OCI-LY3 (cell line): ENCODE measurements at regions not wholly inside any gene's neighbourhood (a gene's known extent, or its start where the extent isn't known, plus 50 kb on each side); places are given as distances from the start of the nearest gene placed in this dataset.

Source experiments
- H2AFZ ChIP-seq: fragments of 200-600, 300-600 bp; shearing (Covaris generic); 2 replicates; pipeline ENCODE4 v1.6.0; 2014; ENCODE audit warnings: antibody characterized with exemption, low read depth, low read length
- H3K27ac ChIP-seq: fragments of 200-600, 300-600 bp; sonication (generic); 2 replicates; pipeline ENCODE4 v1.5.1; 2014; ENCODE audit warnings: mild to moderate bottlenecking, low read length, moderate library complexity, mixed read lengths
- H3K27me3 ChIP-seq: fragments of 200-600, 300-600 bp; sonication (generic); 2 replicates; pipeline ENCODE4 v1.6.1; 2014; ENCODE audit warnings: low read depth, low read length, mixed read lengths
- H3K36me3 ChIP-seq: fragments of 200-600, 300-600 bp; sonication (generic); replicated peaks from 2 replicates; pipeline ENCODE3; 2014; ENCODE audit warnings: low read depth, low read length, mixed read lengths
- H3K4me1 ChIP-seq: fragments of 300-600, 200-600 bp; sonication (generic); 2 replicates; pipeline ENCODE4 v1.6.1; 2014; ENCODE audit warnings: low read length, mixed read lengths
- H3K4me2 ChIP-seq: fragments of 200-600, 300-600 bp; sonication (generic); 2 replicates; pipeline ENCODE4 v1.6.1; 2014; ENCODE audit warnings: low read length, mixed read lengths
- H3K4me3 ChIP-seq: fragments of 300-600, 200-600 bp; sonication (generic); 2 replicates; pipeline ENCODE4 v1.5.1; 2014; ENCODE audit warnings: antibody characterized with exemption, mild to moderate bottlenecking, low read length, moderate library complexity
- H3K79me2 ChIP-seq: fragments of 300-600, 200-600 bp; shearing (Covaris generic); 2 replicates; pipeline ENCODE4 v1.6.1; 2014; ENCODE audit warnings: mild to moderate bottlenecking, low read length, mixed read lengths
- H3K9ac ChIP-seq: fragments of 300-600, 200-600 bp; shearing (Covaris generic); 2 replicates; pipeline ENCODE4 v1.6.0; 2014; ENCODE audit warnings: mild to moderate bottlenecking, low read length, moderate library complexity
- H3K9me3 ChIP-seq: fragments of 200-600, 300-600 bp; shearing (Covaris generic); 2 replicates; pipeline ENCODE4 v1.6.1; 2014; ENCODE audit warnings: low read length, mixed read lengths; ENCODE audit not compliant: insufficient read depth
- H4K20me1 ChIP-seq: fragments of 200-600, 300-600 bp; sonication (generic); 2 replicates; pipeline ENCODE4 v1.6.1; 2016; ENCODE audit warnings: low read length, mixed read lengths; ENCODE audit not compliant: insufficient read depth
- EZH2phosphoT487 ChIP-seq: fragments of 200-600 bp; shearing (Covaris generic); IDR thresholded peaks from 2 replicates; pipeline ENCODE4 v1.6.1; 2018; ENCODE audit warnings: antibody characterized with exemption, mixed run types, low read depth
- TF ChIP-seq, protein P1 (sequence below): fragments of 200-600, 300-600 bp; sonication (generic); IDR thresholded peaks from 2 replicates; pipeline ENCODE4 v1.5.1; 2014; ENCODE audit warnings: antibody characterized with exemption, low read length, low read depth

DNA sequence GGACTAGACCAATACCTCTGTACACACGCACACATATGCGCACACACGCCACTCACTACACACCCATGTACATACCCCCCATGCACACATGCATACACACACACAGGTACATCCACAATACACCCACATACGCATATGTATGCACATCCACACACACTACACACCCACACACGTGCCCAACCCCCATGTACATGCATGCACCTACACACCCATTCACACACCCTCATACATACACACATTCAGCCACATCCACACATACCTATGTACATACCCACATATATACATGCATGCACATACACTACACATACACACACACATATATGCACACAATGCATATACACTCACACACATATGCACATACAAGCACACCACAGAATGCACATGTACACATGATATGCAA lies 107.1 kb downstream of the GADD45G start:
- Histone ChIP-seq H3K36me3 (no peaks in the 10 kb centered on the region), H3K4me1 (peaks cover 9% of the 10 kb centered on the region), H3K27ac (no peak overlapping the region), H3K9ac (no peak overlapping the region), H3K4me2 (no peak overlapping the region), H4K20me1 (no peaks in the 10 kb centered on the region), H3K9me3 (no peaks in the 10 kb centered on the region), H3K27me3 (no peaks in the 10 kb centered on the region), H3K4me3 (no peak overlapping the region), H2AFZ (no peak overlapping the region), H3K79me2 (no peaks in the 10 kb centered on the region)
- no peak for TF ChIP-seq EZH2phosphoT487
- TF ChIP-seq, protein P1, sequence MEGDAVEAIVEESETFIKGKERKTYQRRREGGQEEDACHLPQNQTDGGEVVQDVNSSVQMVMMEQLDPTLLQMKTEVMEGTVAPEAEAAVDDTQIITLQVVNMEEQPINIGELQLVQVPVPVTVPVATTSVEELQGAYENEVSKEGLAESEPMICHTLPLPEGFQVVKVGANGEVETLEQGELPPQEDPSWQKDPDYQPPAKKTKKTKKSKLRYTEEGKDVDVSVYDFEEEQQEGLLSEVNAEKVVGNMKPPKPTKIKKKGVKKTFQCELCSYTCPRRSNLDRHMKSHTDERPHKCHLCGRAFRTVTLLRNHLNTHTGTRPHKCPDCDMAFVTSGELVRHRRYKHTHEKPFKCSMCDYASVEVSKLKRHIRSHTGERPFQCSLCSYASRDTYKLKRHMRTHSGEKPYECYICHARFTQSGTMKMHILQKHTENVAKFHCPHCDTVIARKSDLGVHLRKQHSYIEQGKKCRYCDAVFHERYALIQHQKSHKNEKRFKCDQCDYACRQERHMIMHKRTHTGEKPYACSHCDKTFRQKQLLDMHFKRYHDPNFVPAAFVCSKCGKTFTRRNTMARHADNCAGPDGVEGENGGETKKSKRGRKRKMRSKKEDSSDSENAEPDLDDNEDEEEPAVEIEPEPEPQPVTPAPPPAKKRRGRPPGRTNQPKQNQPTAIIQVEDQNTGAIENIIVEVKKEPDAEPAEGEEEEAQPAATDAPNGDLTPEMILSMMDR, result no peak

DNA sequence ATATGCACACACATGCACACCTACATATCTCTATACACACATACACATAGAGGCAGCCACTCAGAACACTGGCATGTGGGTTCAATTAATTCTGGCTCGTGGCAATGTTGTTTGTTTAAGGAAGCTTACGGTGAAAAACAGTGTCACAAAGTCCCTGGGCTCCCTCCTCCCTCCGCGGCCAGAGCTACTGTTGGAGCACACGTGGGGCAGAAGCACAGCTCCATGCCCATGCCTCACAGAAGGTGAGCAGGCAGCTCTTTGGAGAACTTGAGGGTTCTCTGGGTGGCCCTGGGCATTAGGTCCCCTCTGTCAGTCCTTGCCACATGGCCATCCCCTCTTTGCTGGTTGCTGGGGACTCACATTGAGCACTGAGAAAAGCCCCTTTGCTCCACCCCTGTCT lies 107.5 kb downstream of the GADD45G start:
- no peak overlapping the region for H3K9ac ChIP-seq
- no peak overlapping the region for H3K27ac ChIP-seq
- H3K79me2 ChIP-seq, result no peaks in the 10 kb centered on the region
- no peak overlapping the region for H3K4me2 ChIP-seq
- no peaks in the 10 kb centered on the region for H3K36me3 ChIP-seq
- peaks cover 7% of the 10 kb centered on the region for H3K4me1 ChIP-seq
- no peaks in the 10 kb centered on the region for H3K27me3 ChIP-seq
- no peak for TF ChIP-seq EZH2phosphoT487
- TF ChIP-seq, protein P1, result no peak
- H3K4me3 ChIP-seq, result no peak overlapping the region
- H3K9me3 ChIP-seq, result no peaks in the 10 kb centered on the region
- no peak overlapping the region for H2AFZ ChIP-seq
- H4K20me1 ChIP-seq, result no peaks in the 10 kb centered on the region

DNA sequence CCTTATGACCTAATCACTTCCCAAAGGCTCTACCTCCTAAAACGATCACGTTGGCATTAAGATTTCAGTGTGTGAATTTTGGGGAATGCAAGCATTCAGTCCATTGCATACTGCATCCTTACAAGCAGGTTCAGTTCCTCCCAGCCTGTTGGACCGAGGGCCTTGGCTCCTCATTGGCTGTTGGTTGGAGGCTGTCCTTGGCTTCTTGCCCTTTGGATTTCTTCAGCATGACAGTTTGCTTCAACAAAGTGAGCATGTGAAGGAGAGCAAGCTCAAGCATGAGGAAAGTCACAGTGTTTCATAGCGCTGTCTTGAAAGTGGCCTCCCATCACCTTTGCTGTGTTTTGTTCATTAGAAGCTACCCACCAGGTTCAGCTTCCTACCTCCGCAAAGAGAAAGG lies 109.5 kb downstream of the GADD45G start:
- Histone ChIP-seq H3K79me2 (no peaks in the 10 kb centered on the region), H3K9ac (no peak overlapping the region), H3K27me3 (no peaks in the 10 kb centered on the region; the same call in 1 of the 2 replicates), H3K9me3 (no peaks in the 10 kb centered on the region), H4K20me1 (no peaks in the 10 kb centered on the region), H3K4me1 (peaks cover 7% of the 10 kb centered on the region), H2AFZ (no peak overlapping the region), H3K27ac (no peak overlapping the region), H3K4me3 (no peak overlapping the region), H3K4me2 (no peak overlapping the region), H3K36me3 (no peaks in the 10 kb centered on the region)
- TF ChIP-seq, protein P1, result no peak
- no peak for TF ChIP-seq EZH2phosphoT487

DNA sequence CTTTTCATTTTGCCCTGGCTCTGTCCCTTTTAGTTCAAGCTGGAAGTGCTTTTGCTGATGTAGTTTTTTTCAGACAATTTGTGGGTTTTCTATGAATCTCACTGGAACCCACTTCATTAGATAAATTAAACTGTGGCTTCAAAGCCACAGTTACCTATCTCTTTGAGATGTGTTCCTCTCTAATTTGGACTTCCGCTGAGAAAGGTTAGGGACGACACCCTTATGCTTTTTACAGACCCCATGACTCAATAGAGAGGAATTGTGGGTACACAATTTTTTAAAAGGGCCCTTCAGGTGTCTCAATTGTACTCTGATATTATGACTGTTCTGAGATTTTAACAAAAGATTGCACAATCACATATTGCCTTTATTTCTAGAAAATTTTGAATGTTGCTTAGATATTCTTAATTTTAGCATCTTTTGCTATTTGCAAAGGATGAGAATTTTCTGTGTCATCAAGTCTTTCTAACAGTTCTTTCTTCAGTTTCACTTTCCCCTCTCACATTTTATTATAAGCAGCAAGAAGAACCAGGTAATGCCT lies 110.6 kb downstream of the GADD45G start:
- no peak overlapping the region for H2AFZ ChIP-seq
- no peak overlapping the region for H3K9ac ChIP-seq
- peaks cover 7% of the 10 kb centered on the region for H3K4me1 ChIP-seq
- H3K36me3 ChIP-seq, result no peaks in the 10 kb centered on the region
- H3K4me3 ChIP-seq, result no peak overlapping the region
- H3K27me3 ChIP-seq, result no peaks in the 10 kb centered on the region; the same call in 1 of the 2 replicates
- no peaks in the 10 kb centered on the region for H4K20me1 ChIP-seq
- no peak overlapping the region for H3K27ac ChIP-seq
- H3K79me2 ChIP-seq, result no peaks in the 10 kb centered on the region
- H3K4me2 ChIP-seq, result no peak overlapping the region
- H3K9me3 ChIP-seq, result no peaks in the 10 kb centered on the region
- TF ChIP-seq EZH2phosphoT487, result no peak
- TF ChIP-seq, protein P1, result no peak
